GM12864 (cell line): ENCODE measurements at regions not wholly inside any gene's neighbourhood (a gene's known extent, or its start where the extent isn't known, plus 50 kb on each side); places are given as distances from the start of the nearest gene placed in this dataset.

Experiments
- DNase-seq: peaks from one replicate; pipeline ENCODE4 v3.0.0-alpha.2; 2011; ENCODE audit warnings: low read depth
- H3K4me3 ChIP-seq: 2 replicates; pipeline ENCODE4 v1.5.1; 2011; ENCODE audit warnings: mild to moderate bottlenecking, low read depth, low read length, control low read depth
- CTCF ChIP-seq: IDR thresholded peaks from 2 replicates; pipeline ENCODE4 v1.5.1; 2011; ENCODE audit warnings: low read depth, mild to moderate bottlenecking, moderate library complexity, low read length, control low read depth, inconsistent platforms; ENCODE audit errors: missing control alignments

- no peak for DNase-seq
- no peak overlapping the region for H3K4me3 ChIP-seq
- TF ChIP-seq CTCF, result no peak
These were observed 135.9 kb downstream of the ITGB8 start for GRCh38 chr7:20466543-20467021.

GRCh38 chr7:20470082-20470481 is 139.4 kb downstream of the ITGB8 start:
- no peak for DNase-seq
- no peak overlapping the region for H3K4me3 ChIP-seq
- no peak for TF ChIP-seq CTCF

GRCh38 chr7:20470726-20471125 is 140.0 kb downstream of the ITGB8 start:
- DNase-seq, result no peak
- no peak for TF ChIP-seq CTCF
- no peak overlapping the region for H3K4me3 ChIP-seq

- no peak for DNase-seq
- no peak for TF ChIP-seq CTCF
These were observed 141.2 kb upstream of the ABCB5 start for GRCh38 chr7:20474249-20474648.

GRCh38 chr7:20475756-20476155 is 139.7 kb upstream of the ABCB5 start:
- TF ChIP-seq CTCF, result no peak
- no peak for DNase-seq
- H3K4me3 ChIP-seq, result no peak overlapping the region

More at GRCh38 chr7:20474249-20474648, 141.2 kb upstream of the ABCB5 start:
- H3K4me3 ChIP-seq, result no peak overlapping the region

- no peak for TF ChIP-seq CTCF
- no peak for DNase-seq
- no peak overlapping the region for H3K4me3 ChIP-seq
These were observed 138.4 kb upstream of the ABCB5 start for GRCh38 chr7:20477067-20477466.

- no peak overlapping the region for H3K4me3 ChIP-seq
- TF ChIP-seq CTCF, result no peak
- DNase-seq, result no peak
These were observed 135.8 kb upstream of the ABCB5 start for GRCh38 chr7:20479706-20480105.
